HCT116 (cell line): ENCODE measurements at regions not wholly inside any gene's neighbourhood (a gene's known extent, or its start where the extent isn't known, plus 50 kb on each side); places are given as distances from the start of the nearest gene placed in this dataset.

Experiments used
- ATAC-seq: fragments of 200-7000 bp; cut with Tn5 transposase; 2 replicates; pipeline ENCODE4 v1.9.1; 2020; ENCODE audit warnings: mild to moderate bottlenecking, moderate library complexity
- BruUV-seq: library from RNA; stranded (reverse); fragments of 400-500 nt; replicated peaks from 2 replicates; lab custom pipeline; 2021; lab: Mats Ljungman, UMichigan
- CTCF ChIA-PET: fragments of 300-600 bp; sonication (Branson Sonifier 250); formaldehyde crosslinking; loops from one replicate; lab custom pipeline; 2021; ENCODE audit warnings: antibody characterized with exemption; lab: Charles Lee
- POLR2A ChIA-PET: fragments of 300-600, 350-600 bp; sonication (Branson Sonifier 250); formaldehyde crosslinking; loops from one replicate; lab custom pipeline; 2021; ENCODE audit warnings: antibody characterized with exemption; lab: Charles Lee
- RAD21 ChIA-PET, 2 experiments: fragments of 300-600 bp; sonication (Branson Sonifier 250); formaldehyde crosslinking; loops; one replicate each; lab custom pipeline; 2023; ENCODE audit warnings: low total read pairs in 2 of 2; ENCODE audit not compliant: uncharacterized antibody in 2 of 2, unreplicated experiment in 2 of 2, low non-redundant PET in 1 of 2; lab: Charles Lee
- DNase-seq: peaks from one replicate; pipeline ENCODE4 v3.0.0-alpha.2; 2010; ENCODE audit warnings: low read depth, low spot score
- H2AFZ ChIP-seq: fragments of 200-600 bp; shearing (Covaris generic), sonication (generic); 2 replicates; pipeline ENCODE4 v1.6.1; 2017; ENCODE audit warnings: low read depth, mixed run types, mixed read lengths, antibody characterized with exemption, low read length; ENCODE audit not compliant: poor library complexity, severe bottlenecking
- H3K27ac ChIP-seq: 2 replicates; pipeline ENCODE4 v1.5.1; 2012; ENCODE audit warnings: low read depth, low read length
- H3K27me3 ChIP-seq: fragments of 200-600 bp; sonication (generic); 2 replicates; pipeline ENCODE4 v1.6.1; 2016; ENCODE audit warnings: mixed run types, low read length, mixed read lengths; ENCODE audit not compliant: insufficient read depth
- H3K36me3 ChIP-seq, 2 experiments: fragments of 200-500 bp in 1 of 2; fragments of 200-600 bp in 1 of 2; sonication (Bioruptor generic) in 1 of 2; sonication (generic) in 1 of 2; 2 replicates each; pipeline versions ENCODE4 v1.5.1 to v1.6.1; 2014 to 2016; ENCODE audit warnings: low read length in 2 of 2, inconsistent platforms in 1 of 2, mixed read lengths in 1 of 2, mixed run types in 1 of 2; ENCODE audit not compliant: insufficient read depth in 2 of 2, control insufficient read depth in 1 of 2
- H3K4me1 ChIP-seq, 2 experiments: fragments of 200-600 bp in 1 of 2; sonication (generic) in 1 of 2; 2 replicates each; pipeline versions ENCODE4 v1.5.1 to v1.6.1; 2012 to 2017; ENCODE audit warnings: low read length in 2 of 2, inconsistent platforms in 1 of 2, mild to moderate bottlenecking in 1 of 2, mixed read lengths in 1 of 2, mixed run types in 1 of 2, moderate library complexity in 1 of 2; ENCODE audit not compliant: insufficient read depth in 2 of 2, control insufficient read depth in 1 of 2
- H3K4me2 ChIP-seq: fragments of 200-600 bp; sonication (generic); 2 replicates; pipeline ENCODE4 v1.6.1; 2017; ENCODE audit warnings: mixed run types, low read length, mixed read lengths
- H3K4me3 ChIP-seq, 2 experiments: fragments of 200-600 bp in 1 of 2; sonication (generic) in 1 of 2; replicated peaks in 1 of 2; 2 replicates each; pipeline ENCODE4 v1.5.1; 2011 to 2016; ENCODE audit warnings: low read length in 2 of 2, control low read depth in 1 of 2, low read depth in 1 of 2, mild to moderate bottlenecking in 1 of 2, mixed read lengths in 1 of 2, mixed run types in 1 of 2
- H3K79me2 ChIP-seq: fragments of 200-600 bp; sonication (generic); 2 replicates; pipeline ENCODE4 v1.6.1; 2017; ENCODE audit warnings: mild to moderate bottlenecking, mixed run types, low read length, moderate library complexity, mixed read lengths; ENCODE audit not compliant: insufficient read depth
- H3K9ac ChIP-seq: fragments of 200-600 bp; sonication (generic); 2 replicates; pipeline ENCODE4 v1.6.1; 2016; ENCODE audit warnings: low read length, mixed read lengths
- H3K9me2 ChIP-seq: fragments of 200-600 bp; sonication (generic), shearing (Covaris generic); 2 replicates; pipeline ENCODE4 v1.6.1; 2017; ENCODE audit warnings: mixed run types, mild to moderate bottlenecking, moderate library complexity; ENCODE audit not compliant: insufficient read depth
- H3K9me3 ChIP-seq, 2 experiments: fragments of 200-500 bp in 1 of 2; fragments of 200-600 bp in 1 of 2; sonication (Bioruptor generic) in 1 of 2; sonication (generic) in 1 of 2; 2 replicates each; pipeline ENCODE4 v1.6.1; 2014 to 2017; ENCODE audit warnings: low read length in 2 of 2, mixed read lengths in 2 of 2, inconsistent platforms in 1 of 2, low read depth in 1 of 2, mild to moderate bottlenecking in 1 of 2, mixed run types in 1 of 2, moderate library complexity in 1 of 2; ENCODE audit not compliant: control insufficient read depth in 1 of 2, insufficient read depth in 1 of 2
- H4K20me1 ChIP-seq: fragments of 200-600 bp; sonication (generic), shearing (Covaris generic); 2 replicates; pipeline ENCODE4 v1.6.1; 2017; ENCODE audit warnings: mixed run types, mild to moderate bottlenecking, moderate library complexity; ENCODE audit not compliant: insufficient read depth
- CTCF ChIP-seq, 3 experiments: fragments of 200-600 bp in 1 of 3; sonication (generic) in 1 of 3; IDR thresholded peaks in 2 of 3; conservative IDR thresholded peaks in 1 of 3; 2 replicates each; pipeline ENCODE4 v1.5.1; 2012 to 2017; ENCODE audit warnings: low read depth in 2 of 3, low read length in 2 of 3, antibody characterized with exemption in 1 of 3, borderline replicate concordance in 1 of 3, control low read depth in 1 of 3, mild to moderate bottlenecking in 1 of 3, mixed read lengths in 1 of 3, mixed run types in 1 of 3, moderate library complexity in 1 of 3; ENCODE audit not compliant: insufficient read depth in 1 of 3
- POLR2A ChIP-seq: IDR thresholded peaks from 2 replicates; pipeline ENCODE4 v1.7.0; 2011; ENCODE audit warnings: borderline replicate concordance; ENCODE audit not compliant: insufficient read depth, insufficient read length; ENCODE audit errors: extremely low read depth
- RAD21 ChIP-seq: IDR thresholded peaks from 2 replicates; pipeline ENCODE4 v1.6.1; 2012; ENCODE audit warnings: low read depth, mild to moderate bottlenecking
- SP1 ChIP-seq: IDR thresholded peaks from 2 replicates; pipeline ENCODE4 v1.6.1; 2012; ENCODE audit warnings: low read depth
- intact Hi-C: fragments of 100-400 bp; cut with micrococcal nuclease; formaldehyde crosslinking; loops from 2 replicates; pipeline ENCODE4 v1.10.0; 2022

GRCh38 chr1:25018943-25019336, 88.9 kb upstream of the RUNX3 start:
- Histone ChIP-seq H3K9me3 (no peaks in the 10 kb centered on the region), H2AFZ (no peak overlapping the region), H3K27ac (no peak overlapping the region), H3K9ac (no peak overlapping the region), H3K36me3 (no peaks in the 10 kb centered on the region), H3K4me2 (no peak overlapping the region), H3K4me3 (no peak overlapping the region), H3K27me3 (no peaks in the 10 kb centered on the region), H3K79me2 (no peaks in the 10 kb centered on the region), H3K9me2 (no peaks in the 10 kb centered on the region), H3K4me1 (peaks cover 12 to 32% of the 10 kb centered on the region in 2 experiments), H4K20me1 (no peaks in the 10 kb centered on the region)
- no peak for ATAC-seq
- ChIA-PET CTCF (no interaction called here), RAD21 (no interaction called here), POLR2A (no interaction called here)
- BruUV-seq: no TSS peak
- intact Hi-C loops: no loop called here
- TF ChIP-seq RAD21: no peak
- TF ChIP-seq CTCF (IDR thresholded peaks at IDR 0.05 in 2 of 3, conservative IDR thresholded peaks at IDR 0.05 in 1 of 3; ENCODE audit: borderline replicate concordance in 1 of 3, insufficient read depth in 1 of 3, low read depth in 2 of 3, low read length in 2 of 3): no peak
- no peak for DNase-seq

GRCh38 chr1:25018110-25018735, 88.1 kb upstream of the RUNX3 start:
- POLR2A ChIA-PET: no interaction called here

More at GRCh38 chr1:25018110-25018735, 88.1 kb upstream of the RUNX3 start:
- H3K36me3 ChIP-seq: no peaks in the 10 kb centered on the region
- intact Hi-C loops: no loop called here
- peaks cover 12 to 25% of the 10 kb centered on the region in 2 experiments for H3K4me1 ChIP-seq
- H3K9ac ChIP-seq: no peak overlapping the region
- H3K4me3 ChIP-seq: no peak overlapping the region
- no peaks in the 10 kb centered on the region for H3K9me2 ChIP-seq
- H2AFZ ChIP-seq: no peak overlapping the region
- TF ChIP-seq POLR2A (no peak), SP1 (no peak)
- H4K20me1 ChIP-seq: no peaks in the 10 kb centered on the region
- H3K9me3 ChIP-seq: no peaks in the 10 kb centered on the region
- no peaks in the 10 kb centered on the region for H3K79me2 ChIP-seq
- no peak overlapping the region for H3K27ac ChIP-seq
- CTCF ChIA-PET: interaction anchor here (1.1 kb wide), 1 partner anchor 8 kb away, joined by 3 read pairs; no protein-coding TSS in a partner anchor
- no TSS peak for BruUV-seq
- RAD21 ChIA-PET: no interaction called here
- H3K27me3 ChIP-seq: no peaks in the 10 kb centered on the region
- DNase-seq (no peak), ATAC-seq (no peak)
- H3K4me2 ChIP-seq: no peak overlapping the region
